H1 (cell line): ENCODE measurements at regions not wholly inside any gene's neighbourhood (a gene's known extent, or its start where the extent isn't known, plus 50 kb on each side); places are given as distances from the start of the nearest gene placed in this dataset.

ENCODE experiments used
- CTCF ChIA-PET: fragments of 300-600 bp; sonication (Branson Sonifier 250); formaldehyde crosslinking; loops from one replicate; lab custom pipeline; 2021; ENCODE audit not compliant: partially characterized antibody; lab: Charles Lee
- POLR2A ChIA-PET: fragments of 300-600 bp; sonication (Branson Sonifier 250); formaldehyde crosslinking; loops from one replicate; lab custom pipeline; 2021; ENCODE audit warnings: inconsistent platforms; ENCODE audit not compliant: partially characterized antibody; lab: Charles Lee
- DNase-seq, 2 experiments: peaks; one replicate each; pipeline versions ENCODE4 v3.0.0 to v3.0.0-alpha.2; 2010 to 2022; ENCODE audit warnings: low spot score in 2 of 2, low read depth in 1 of 2, mixed read lengths in 1 of 2
- FAIRE-seq: peaks from 2 replicates; lab custom pipeline; 2011; peaks lifted over from hg19 to GRCh38; lab: Jason Lieb, UNC
- H2AFZ ChIP-seq: 2 replicates; pipeline ENCODE4 v1.8.1; 2012; ENCODE audit warnings: low read length, inconsistent platforms
- H2AK5ac ChIP-seq: 2 replicates; pipeline ENCODE4 v1.6.1; 2013; ENCODE audit warnings: low read depth, low read length
- H2BK120ac ChIP-seq: replicated peaks from 2 replicates; pipeline ENCODE3; 2013; ENCODE audit warnings: low read depth, low read length, inconsistent platforms
- H2BK12ac ChIP-seq: 2 replicates; pipeline ENCODE4 v1.6.1; 2013; ENCODE audit warnings: low read depth, low read length
- H2BK15ac ChIP-seq: 2 replicates; pipeline ENCODE4 v1.6.1; 2013; ENCODE audit warnings: low read length
- H2BK20ac ChIP-seq: 2 replicates; pipeline ENCODE4 v1.6.1; 2013; ENCODE audit warnings: low read length
- H2BK5ac ChIP-seq: 2 replicates; pipeline ENCODE4 v1.6.1; 2013; ENCODE audit warnings: low read depth, low read length
- H3K14ac ChIP-seq: 2 replicates; pipeline ENCODE4 v1.6.1; 2013; ENCODE audit warnings: inconsistent platforms; ENCODE audit not compliant: insufficient read length
- H3K18ac ChIP-seq: 2 replicates; pipeline ENCODE4 v1.6.1; 2013; ENCODE audit warnings: low read length; ENCODE audit errors: extremely low read depth
- H3K23ac ChIP-seq: 2 replicates; pipeline ENCODE4 v1.6.1; 2013; ENCODE audit warnings: inconsistent platforms; ENCODE audit not compliant: insufficient read length
- H3K23me2 ChIP-seq: 2 replicates; pipeline ENCODE4 v1.6.1; 2013; ENCODE audit warnings: low read depth, low read length
- H3K27ac ChIP-seq: 2 replicates; pipeline ENCODE4 v1.6.1; 2011; ENCODE audit warnings: low read depth, low read length, inconsistent platforms
- H3K27me3 ChIP-seq, 4 experiments: replicated peaks in 1 of 4; 1 replicate in 1 of 4; 2 replicates in 3 of 4; pipeline versions ENCODE4 v1.6.1 to v1.8.1; 2011 to 2013; ENCODE audit warnings: low read length in 3 of 4, mild to moderate bottlenecking in 3 of 4, inconsistent platforms in 2 of 4, mixed read lengths in 2 of 4, moderate library complexity in 1 of 4; ENCODE audit not compliant: control insufficient read depth in 3 of 4, insufficient read depth in 3 of 4; ENCODE audit errors: extremely low read depth in 1 of 4
- H3K36me3 ChIP-seq, 4 experiments: 2 replicates each; pipeline versions ENCODE4 v1.6.1 to v1.8.1; 2011 to 2013; ENCODE audit warnings: mild to moderate bottlenecking in 4 of 4, low read length in 3 of 4, moderate library complexity in 2 of 4, control low read depth in 1 of 4, inconsistent platforms in 1 of 4; ENCODE audit not compliant: insufficient read depth in 4 of 4, control insufficient read depth in 2 of 4
- H3K4ac ChIP-seq: replicated peaks from 2 replicates; pipeline ENCODE3; 2013; ENCODE audit warnings: low read length, low read depth, mixed read lengths, inconsistent platforms; ENCODE audit not compliant: insufficient read length
- H3K4me1 ChIP-seq, 4 experiments: replicated peaks in 1 of 4; 1 replicate in 1 of 4; 2 replicates in 3 of 4; pipeline versions ENCODE4 v1.6.1 to v1.8.1; 2011 to 2013; ENCODE audit warnings: low read length in 3 of 4, inconsistent platforms in 2 of 4, mixed read lengths in 1 of 4; ENCODE audit not compliant: insufficient read depth in 4 of 4, control insufficient read depth in 3 of 4
- H3K4me2 ChIP-seq, 2 experiments: 2 replicates each; pipeline versions ENCODE4 v1.6.1 to v1.8.1; 2011 to 2013; ENCODE audit warnings: low read depth in 2 of 2, low read length in 2 of 2, control low read depth in 1 of 2, inconsistent platforms in 1 of 2, mild to moderate bottlenecking in 1 of 2; ENCODE audit not compliant: insufficient read depth in 1 of 2
- H3K4me3 ChIP-seq, 4 experiments: fragments of 200-600, 300-600 bp in 1 of 4; sonication (generic), shearing (Covaris generic), sonication (Bioruptor Twin) in 1 of 4; 2 replicates each; pipeline versions ENCODE4 v1.5.1 to v1.8.1; 2011 to 2016; ENCODE audit warnings: low read length in 4 of 4, low read depth in 3 of 4, control low read depth in 2 of 4, inconsistent platforms in 2 of 4, mild to moderate bottlenecking in 2 of 4, mixed read lengths in 1 of 4, moderate library complexity in 1 of 4; ENCODE audit not compliant: insufficient read depth in 2 of 4; ENCODE audit errors: extremely low read depth in 1 of 4
- H3K56ac ChIP-seq: replicated peaks from 2 replicates; pipeline ENCODE3; 2013; ENCODE audit warnings: low read depth, mild to moderate bottlenecking, mixed read lengths, low read length, inconsistent platforms; ENCODE audit not compliant: insufficient read length
- H3K79me1 ChIP-seq: 2 replicates; pipeline ENCODE4 v1.6.1; 2013; ENCODE audit warnings: low read depth, low read length, control low read depth
- H3K79me2 ChIP-seq, 2 experiments: 2 replicates each; pipeline versions ENCODE4 v1.6.1 to v1.8.1; 2012 to 2013; ENCODE audit warnings: low read length in 2 of 2, mild to moderate bottlenecking in 2 of 2, inconsistent platforms in 1 of 2; ENCODE audit not compliant: insufficient read depth in 2 of 2, control insufficient read depth in 1 of 2
- H3K9ac ChIP-seq, 4 experiments: replicated peaks in 1 of 4; 1 replicate in 1 of 4; 2 replicates in 3 of 4; pipeline versions ENCODE4 v1.6.1 to v1.8.1; 2011 to 2013; ENCODE audit warnings: low read depth in 3 of 4, low read length in 3 of 4, control low read depth in 2 of 4, mild to moderate bottlenecking in 2 of 4, moderate library complexity in 2 of 4, inconsistent platforms in 1 of 4; ENCODE audit errors: extremely low read depth in 1 of 4
- H3K9me3 ChIP-seq, 2 experiments: 2 replicates each; pipeline versions ENCODE4 v1.6.1 to v1.8.1; 2012 to 2013; ENCODE audit warnings: mild to moderate bottlenecking in 2 of 2, moderate library complexity in 2 of 2, control low read depth in 1 of 2, inconsistent platforms in 1 of 2, low read depth in 1 of 2, low read length in 1 of 2, mixed read lengths in 1 of 2; ENCODE audit not compliant: insufficient read depth in 2 of 2
- H4K20me1 ChIP-seq, 2 experiments: replicated peaks in 1 of 2; 2 replicates each; pipeline versions ENCODE3 to v1.8.1; 2011 to 2013; ENCODE audit warnings: inconsistent platforms in 2 of 2, low read length in 2 of 2, mild to moderate bottlenecking in 1 of 2; ENCODE audit not compliant: insufficient read depth in 2 of 2, control insufficient read depth in 1 of 2
- H4K5ac ChIP-seq: 2 replicates; pipeline ENCODE4 v1.6.1; 2013; ENCODE audit warnings: low read length, low read depth, mixed read lengths, inconsistent platforms; ENCODE audit not compliant: insufficient read length
- H4K8ac ChIP-seq: 2 replicates; pipeline ENCODE4 v1.8.0; 2013; ENCODE audit warnings: mild to moderate bottlenecking, moderate library complexity, low read length, inconsistent platforms; ENCODE audit not compliant: insufficient read depth; ENCODE audit errors: extremely low read depth
- H4K91ac ChIP-seq: replicated peaks from 2 replicates; pipeline ENCODE3; 2013; ENCODE audit warnings: low read length, mixed read lengths, inconsistent platforms; ENCODE audit not compliant: insufficient read length
- ASH2L ChIP-seq: fragments of 200-600, 300-600 bp; sonication (generic); IDR thresholded peaks from one replicate; pipeline ENCODE4 v1.7.1; 2017; ENCODE audit warnings: low read length
- BACH1 ChIP-seq: IDR thresholded peaks from 2 replicates; pipeline ENCODE4 v1.6.1; 2012; ENCODE audit warnings: low read length, improper control_type of control experiment
- BCL11A ChIP-seq, 2 experiments: IDR thresholded peaks; one replicate each; pipeline ENCODE4 v1.6.1; 2011; ENCODE audit warnings: low read depth in 2 of 2, low read length in 2 of 2, mild to moderate bottlenecking in 2 of 2
- GABPA ChIP-seq: IDR thresholded peaks from 2 replicates; pipeline ENCODE4 v1.6.1; 2011; ENCODE audit warnings: mild to moderate bottlenecking, low read length, moderate library complexity, borderline replicate concordance; ENCODE audit not compliant: insufficient read depth
- PHF8 ChIP-seq: fragments of 200-600 bp; sonication (generic); conservative IDR thresholded peaks from 2 replicates; pipeline ENCODE4 v1.7.1; 2012; ENCODE audit warnings: low read depth, mild to moderate bottlenecking, inconsistent platforms, low read length, moderate library complexity
- POU5F1 ChIP-seq: IDR thresholded peaks from 2 replicates; pipeline ENCODE4 v1.6.1; 2011; ENCODE audit warnings: low read depth, mild to moderate bottlenecking, low read length, moderate library complexity
- RFX5 ChIP-seq: IDR thresholded peaks from 2 replicates; pipeline ENCODE4 v1.6.1; 2011; ENCODE audit warnings: low read depth, low read length, improper control_type of control experiment, borderline replicate concordance
- SIN3A ChIP-seq, 2 experiments: IDR thresholded peaks in 1 of 2; conservative IDR thresholded peaks in 1 of 2; 2 replicates each; pipeline ENCODE4 v1.6.1; 2011 to 2012; ENCODE audit warnings: low read length in 2 of 2, improper control_type of control experiment in 1 of 2, low read depth in 1 of 2, mild to moderate bottlenecking in 1 of 2
- SIRT6 ChIP-seq: IDR thresholded peaks from one replicate; pipeline ENCODE4 v1.7.1; 2012; ENCODE audit warnings: low read length, inconsistent platforms
- SP1 ChIP-seq: IDR thresholded peaks from 2 replicates; pipeline ENCODE4 v1.6.1; 2011; ENCODE audit warnings: low read depth, low read length
- SRF ChIP-seq: IDR thresholded peaks from 2 replicates; pipeline ENCODE4 v1.6.1; 2011; ENCODE audit warnings: mild to moderate bottlenecking, low read depth, low read length, moderate library complexity
- WGBS, 2 experiments: shearing (Covaris generic) in 1 of 2; methylation state at CpG; one replicate each; pipeline versions ENCODE4 v1.1.6 to v1.1.7; 2013 to 2015; ENCODE audit warnings: low lambda C conversion rate in 2 of 2, mixed read lengths in 2 of 2, inconsistent platforms in 1 of 2, low coverage in 1 of 2, missing lambda C conversion rate in 1 of 2; ENCODE audit not compliant: insufficient replicate concordance in 2 of 2, insufficient coverage in 1 of 2, insufficient read length in 1 of 2; ENCODE audit errors: extremely low coverage in 1 of 2, missing lambda C conversion rate in 1 of 2; 5-methylcytosine and 5-hydroxymethylcytosine counted together

- no peak overlapping the region for H2BK15ac ChIP-seq
- no peak overlapping the region for H4K91ac ChIP-seq
- no peaks in the 10 kb centered on the region for H3K4me1 ChIP-seq
- FAIRE-seq (no peak), DNase-seq (no peak)
- POLR2A ChIA-PET, result no interaction called here
- H3K79me2 ChIP-seq, result no peaks in the 10 kb centered on the region
- no peak overlapping the region for H2BK20ac ChIP-seq
- H2BK5ac ChIP-seq, result no peak overlapping the region
- no peaks in the 10 kb centered on the region for H3K9me3 ChIP-seq
- CTCF ChIA-PET, result interaction anchor here (0.7 kb wide), 1 partner anchor 297 kb away, joined by 3 read pairs; no protein-coding TSS in a partner anchor
- H3K14ac ChIP-seq, result no peak overlapping the region
- no peak overlapping the region for H3K27ac ChIP-seq
- H3K23ac ChIP-seq, result no peak overlapping the region
- no peak overlapping the region for H3K4ac ChIP-seq
- no peak for TF ChIP-seq POU5F1
- TF ChIP-seq ASH2L, result no peak
- no peak for TF ChIP-seq BCL11A (IDR thresholded peaks at IDR 0.05; ENCODE audit: low read depth in 2 of 2, low read length in 2 of 2)
- no peak for TF ChIP-seq SIN3A (conservative IDR thresholded peaks at IDR 0.05 in 1 of 2, IDR thresholded peaks at IDR 0.05 in 1 of 2; ENCODE audit: low read depth in 1 of 2, low read length in 2 of 2)
- TF ChIP-seq RFX5, result no peak
- TF ChIP-seq SRF, result no peak
- no peak for TF ChIP-seq SP1
- TF ChIP-seq GABPA, result no peak
- TF ChIP-seq SIRT6, result no peak
- TF ChIP-seq PHF8, result no peak
- no peak for TF ChIP-seq BACH1
- TF ChIP-seq, all 59 proteins: peak for 0
- Histone ChIP-seq H2BK120ac (no peak overlapping the region), H4K8ac (no peak overlapping the region), H4K20me1 (no peaks in the 10 kb centered on the region), H3K36me3 (no peaks in the 10 kb centered on the region), H2BK12ac (no peak overlapping the region), H3K79me1 (no peaks in the 10 kb centered on the region), H3K9ac (no peak overlapping the region), H3K4me2 (no peak overlapping the region), H3K23me2 (no peaks in the 10 kb centered on the region), H3K56ac (no peak overlapping the region), H4K5ac (no peak overlapping the region), H3K4me3 (no peak overlapping the region), H2AFZ (no peak overlapping the region), H3K27me3 (no peaks in the 10 kb centered on the region), H3K18ac (no peak overlapping the region), H2AK5ac (no peak overlapping the region)
- WGBS, 2 experiments, result 90% methylated on average over 5 of the region's 5 CpGs; no CpG with 5 or more reads in 1 of the 2 experiments
Measured at GRCh38 chr9:94498801-94499453, 56.0 kb upstream of the PCAT7 start.
